ENCODE measurements at regions not wholly inside any gene's neighbourhood (a gene's known extent, or its start where the extent isn't known, plus 50 kb on each side); places are given as distances from the start of the nearest gene placed in this dataset.
"Not testable (repeated sequence)": the region's sequence is repeated elsewhere in the genome, so short reads cannot be mapped to it uniquely, and the experiment has no call there.

GRCh38 chr6:157750973-157751372, 72.1 kb upstream of the SNX9 start:
- not testable (repeated sequence) for TF ChIP-seq NR2C2 (CRISPR knock-in tag; IDR thresholded peaks at IDR 0.05); NR2C2 (tag; IDR thresholded peaks at IDR 0.05); REST (IDR thresholded peaks at IDR 0.05; ENCODE audit: borderline replicate concordance); REST (CRISPR knock-in tag; IDR thresholded peaks at IDR 0.05; ENCODE audit: low read depth); POLR2AphosphoS5 (IDR thresholded peaks at IDR 0.05; ENCODE audit: control insufficient read depth, insufficient read depth, low read depth, low read length); CTCF (IDR thresholded peaks at IDR 0.05 in 2 of 3, conservative IDR thresholded peaks at IDR 0.05 in 1 of 3; ENCODE audit: insufficient read depth in 2 of 3, low read depth in 1 of 3, low read length in 3 of 3)

Measured in K562 (cell line).